Ovary (tissue), 7 donors: ENCODE measurements at regions not wholly inside any gene's neighbourhood (a gene's known extent, or its start where the extent isn't known, plus 50 kb on each side); places are given as distances from the start of the nearest gene placed in this dataset.
A peak's percentile ranks its signal among the peaks of the same experiment; 100 is the strongest.
"Not testable (repeated sequence)": the region's sequence is repeated elsewhere in the genome, so short reads cannot be mapped to it uniquely, and the experiment has no call there.

Experiments used
- DNase-seq, 5 donors: peaks; one replicate each; pipeline ENCODE4 v3.0.0-alpha.2; 2019 to 2020
- H3K27ac ChIP-seq, 2 donors: fragments of 200-600 bp; one replicate each; pipeline versions ENCODE4 v1.5.1 to v1.8.0; 2019 to 2022
- H3K27me3 ChIP-seq: fragments of 200-600 bp; one replicate; pipeline ENCODE4 v1.8.0; 2022
- H3K36me3 ChIP-seq: fragments of 200-600 bp; sonication (generic); one replicate; pipeline ENCODE4 v1.5.1; 2019
- H3K4me1 ChIP-seq: one replicate; pipeline ENCODE4 v1.8.1; 2013; ENCODE audit warnings: mild to moderate bottlenecking, moderate library complexity; ENCODE audit not compliant: insufficient read depth
- H3K4me3 ChIP-seq: fragments of 200-600 bp; sonication (generic); one replicate; pipeline ENCODE4 v1.5.1; 2017
- H3K9me3 ChIP-seq, 2 donors: fragments of 200-600 bp in 1 of 2; sonication (generic) in 1 of 2; one replicate each; pipeline versions ENCODE4 v1.5.1 to v1.8.1; 2013 to 2019; ENCODE audit warnings: mild to moderate bottlenecking in 1 of 2, moderate library complexity in 1 of 2
- EP300 ChIP-seq: sonication (generic); formaldehyde crosslinking; IDR thresholded peaks from one replicate; pipeline ENCODE4 v1.6.1; 2017; ENCODE audit warnings: antibody characterized with exemption
- POLR2A ChIP-seq: fragments of 450-650 bp; IDR thresholded peaks from one replicate; pipeline ENCODE4 v1.6.1; 2017; ENCODE audit warnings: antibody characterized with exemption, mild to moderate bottlenecking, moderate library complexity
- WGBS, 3 donors: extraction: QIAGEN DNeasy Blood & Tissue Kit in 1 of 3; methylation state at CpG; one replicate each; pipeline versions ENCODE4 v1.1.5 to v1.1.7; 2013 to 2017; 5-methylcytosine and 5-hydroxymethylcytosine counted together
- intact Hi-C, 4 donors: fragments of 100-400 bp; cut with DNase I; formaldehyde crosslinking; loops; one replicate each; pipeline versions ENCODE4 v1.11.0 to v1.15.1; 2022 to 2023
- TF ChIP-seq, protein P1 (sequence below), 3 donors: fragments of 450-650 bp in 2 of 3; fragments of 200-600 bp in 1 of 3; IDR thresholded peaks; one replicate each; pipeline versions ENCODE4 v1.5.1 to v1.8.0; 2016 to 2022; ENCODE audit warnings: antibody characterized with exemption in 3 of 3, mild to moderate bottlenecking in 1 of 3
- donor health status: DM: no; HTN: no; CAD: no; lungs with moderate emphysema.
- donor health status: DM: no; HTN: no; CAD: no.
- donor health status: Bipolar disorder and iron deficiency.
- donor health status: DM: no; HTN: no; CAD: no.
- donor health status: DM: yes; HTN: yes; CAD: no.

GRCh38 chr21:32823296-32823695 lies 51.7 kb upstream of the PAXBP1 start:
- H3K4me1 ChIP-seq: peaks cover 12% of the 10 kb centered on the region
- not testable (repeated sequence) for H3K27me3 ChIP-seq, DNase-seq, H3K4me3 ChIP-seq, H3K9me3 ChIP-seq, H3K27ac ChIP-seq, H3K36me3 ChIP-seq
- intact Hi-C loops: loop anchor here in 2 of 4 donors (5.0 to 10.0 kb wide), 3 partner anchors 48 to 178 kb away; partner anchors contain the start of gene PAXBP1 (in 1 of the 2)
- 93% methylated on average over 1 of the region's 1 CpG for WGBS, 3 donors

GRCh38 chr21:32824950-32825349 lies 53.4 kb upstream of the PAXBP1 start:
- no peak for DNase-seq
- Histone ChIP-seq H3K27ac (no peak overlapping the region), H3K27me3 (no peaks in the 10 kb centered on the region), H3K36me3 (no peaks in the 10 kb centered on the region), H3K4me1 (peaks cover 6% of the 10 kb centered on the region), H3K9me3 (no peaks in the 10 kb centered on the region), H3K4me3 (no peak overlapping the region)
- intact Hi-C loops: loop anchor here in 2 of 4 donors (5.0 to 10.0 kb wide), 3 partner anchors 50 to 180 kb away; partner anchors contain the start of gene PAXBP1 (in 1 of the 2)
- no peak for TF ChIP-seq POLR2A
- no peak for TF ChIP-seq EP300
- TF ChIP-seq, protein P1, sequence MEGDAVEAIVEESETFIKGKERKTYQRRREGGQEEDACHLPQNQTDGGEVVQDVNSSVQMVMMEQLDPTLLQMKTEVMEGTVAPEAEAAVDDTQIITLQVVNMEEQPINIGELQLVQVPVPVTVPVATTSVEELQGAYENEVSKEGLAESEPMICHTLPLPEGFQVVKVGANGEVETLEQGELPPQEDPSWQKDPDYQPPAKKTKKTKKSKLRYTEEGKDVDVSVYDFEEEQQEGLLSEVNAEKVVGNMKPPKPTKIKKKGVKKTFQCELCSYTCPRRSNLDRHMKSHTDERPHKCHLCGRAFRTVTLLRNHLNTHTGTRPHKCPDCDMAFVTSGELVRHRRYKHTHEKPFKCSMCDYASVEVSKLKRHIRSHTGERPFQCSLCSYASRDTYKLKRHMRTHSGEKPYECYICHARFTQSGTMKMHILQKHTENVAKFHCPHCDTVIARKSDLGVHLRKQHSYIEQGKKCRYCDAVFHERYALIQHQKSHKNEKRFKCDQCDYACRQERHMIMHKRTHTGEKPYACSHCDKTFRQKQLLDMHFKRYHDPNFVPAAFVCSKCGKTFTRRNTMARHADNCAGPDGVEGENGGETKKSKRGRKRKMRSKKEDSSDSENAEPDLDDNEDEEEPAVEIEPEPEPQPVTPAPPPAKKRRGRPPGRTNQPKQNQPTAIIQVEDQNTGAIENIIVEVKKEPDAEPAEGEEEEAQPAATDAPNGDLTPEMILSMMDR (IDR thresholded peaks at IDR 0.05): no peak
- WGBS, 3 donors: 89 to 96% (median 93%) methylated on average over 1 of the region's 1 CpG

DNA sequence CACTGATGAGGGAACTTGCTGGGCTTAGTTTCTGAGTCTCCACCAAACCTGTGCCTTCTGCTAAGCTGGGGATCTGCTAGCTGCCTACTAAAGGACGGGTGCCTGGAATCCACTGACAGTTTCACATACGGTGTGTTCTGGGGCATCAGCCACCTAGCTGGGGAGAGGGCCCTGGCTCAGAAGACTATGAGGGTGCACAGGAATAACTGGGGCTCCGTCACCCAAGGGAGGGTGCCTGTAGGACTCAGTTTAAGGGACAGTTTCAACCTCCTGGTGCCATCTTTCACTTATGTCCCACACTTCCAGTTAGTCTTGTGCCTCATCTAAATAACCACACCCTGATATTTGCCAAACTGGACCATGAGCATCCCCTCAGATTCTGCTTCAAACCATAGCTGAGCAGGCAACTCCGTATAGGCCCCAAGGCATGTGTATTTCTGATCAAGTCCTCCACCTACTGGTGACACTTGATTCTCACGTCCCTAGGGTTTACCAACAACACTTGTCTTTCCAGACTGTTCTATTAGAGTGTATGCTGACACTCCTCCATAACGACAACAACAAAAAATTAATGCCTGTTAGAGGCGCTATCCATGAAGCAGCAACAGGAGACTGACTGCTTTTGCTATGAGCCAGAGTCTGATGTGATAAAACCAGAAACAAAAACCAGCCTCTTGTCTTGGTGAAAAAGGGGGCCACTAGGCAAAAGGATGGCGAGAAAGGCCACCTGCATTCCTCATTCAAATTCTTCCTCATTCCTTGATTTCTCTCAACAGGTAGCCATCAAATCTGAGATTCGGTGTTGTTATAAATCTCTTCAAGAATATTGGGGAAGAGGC lies 55.0 kb upstream of the PAXBP1 start:
- peak in 4 of 5 donors; percentile 24 to 68 (median 40) for DNase-seq
- intact Hi-C loops: loop anchor here in 1 of 4 donors (10.0 kb wide), 2 partner anchors 52 to 182 kb away; partner anchors contain the start of gene PAXBP1
- Histone ChIP-seq H3K4me3 (no peak overlapping the region), H3K27ac (no peak overlapping the region), H3K4me1 (no peaks in the 10 kb centered on the region), H3K27me3 (no peaks in the 10 kb centered on the region), H3K36me3 (no peaks in the 10 kb centered on the region), H3K9me3 (no peaks in the 10 kb centered on the region)
- WGBS, 3 donors: 49 to 51% (median 50%) methylated on average over 9 of the region's 9 CpGs
- TF ChIP-seq, protein P1 (IDR thresholded peaks at IDR 0.05): peak; percentile 37 to 57 (median 51)
- TF ChIP-seq EP300 (no peak), POLR2A (no peak)

- no peak overlapping the region for H3K4me3 ChIP-seq
- no peaks in the 10 kb centered on the region for H3K36me3 ChIP-seq
- 63 to 65% (median 64%) methylated on average over 4 of the region's 4 CpGs for WGBS, 3 donors
- no peak overlapping the region for H3K27ac ChIP-seq
- DNase-seq: no peak
- no peaks in the 10 kb centered on the region for H3K4me1 ChIP-seq
- H3K9me3 ChIP-seq: no peaks in the 10 kb centered on the region
- H3K27me3 ChIP-seq: no peaks in the 10 kb centered on the region
- TF ChIP-seq EP300 (no peak), POLR2A (no peak)
- TF ChIP-seq, protein P1 (IDR thresholded peaks at IDR 0.05): no peak
- intact Hi-C loops: loop anchor here in 1 of 4 donors (10.0 kb wide), 2 partner anchors 54 to 184 kb away; partner anchors contain the start of gene PAXBP1
These were observed 57.4 kb upstream of the PAXBP1 start for GRCh38 chr21:32828908-32829307.

DNA sequence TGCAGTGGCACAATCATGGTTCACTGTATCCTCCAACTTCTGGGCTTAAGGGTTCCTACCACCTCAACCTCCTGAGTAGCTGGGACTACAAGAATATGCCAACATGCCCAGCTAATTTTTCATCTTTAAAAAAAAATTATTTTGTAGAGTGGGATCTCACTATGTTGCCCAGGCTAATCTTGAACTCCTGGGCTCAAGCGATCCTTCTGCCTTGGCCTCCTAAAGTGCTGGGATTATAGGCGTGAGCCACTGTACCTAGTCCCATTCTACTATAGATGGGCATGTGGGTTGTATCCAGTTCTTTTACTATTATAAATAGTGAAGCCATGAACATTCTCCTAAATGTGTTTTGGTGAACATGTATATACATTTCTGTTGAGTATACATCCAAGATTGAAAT lies 57.9 kb upstream of the PAXBP1 start:
- H3K4me3 ChIP-seq: no peak overlapping the region
- TF ChIP-seq, protein P1 (IDR thresholded peaks at IDR 0.05): no peak
- TF ChIP-seq EP300: no peak
- TF ChIP-seq POLR2A: no peak
- DNase-seq: no peak
- H3K27ac ChIP-seq: no peak overlapping the region
- H3K4me1 ChIP-seq: no peaks in the 10 kb centered on the region
- H3K27me3 ChIP-seq: no peaks in the 10 kb centered on the region
- no peaks in the 10 kb centered on the region for H3K36me3 ChIP-seq
- 93 to 98% (median 96%) methylated on average over 2 of the region's 2 CpGs for whole genome bisulfite sequencing, 3 donors
- intact Hi-C loops: loop anchor here in 1 of 4 donors (10.0 kb wide), 2 partner anchors 55 to 185 kb away; partner anchors contain the start of gene PAXBP1
- H3K9me3 ChIP-seq: no peaks in the 10 kb centered on the region

- H3K27me3 ChIP-seq, H3K4me1 ChIP-seq, H3K4me3 ChIP-seq, DNase-seq, H3K9me3 ChIP-seq, H3K27ac ChIP-seq, H3K36me3 ChIP-seq: not testable (repeated sequence)
- 92 to 95% (median 95%) methylated on average over 10 of the region's 10 CpGs for WGBS, 3 donors
- intact Hi-C loops: loop anchor here in 1 of 4 donors (5.0 to 10.0 kb wide), 2 partner anchors 177 to 366 kb away; no protein-coding TSS in a partner anchor
These were observed 60.2 kb upstream of the PAXBP1 start for GRCh38 chr21:32831779-32832178.
